Transverse colon (tissue), 4 donors: ENCODE measurements at regions not wholly inside any gene's neighbourhood (a gene's known extent, or its start where the extent isn't known, plus 50 kb on each side); places are given as distances from the start of the nearest gene placed in this dataset.

Source experiments
- CTCF ChIP-seq, 5 experiments: fragments of 200-600 bp in 3 of 5; fragments of 450-650 bp in 2 of 5; sonication (generic) in 3 of 5; IDR thresholded peaks; 1 replicate in 2 of 5; 2 replicates in 3 of 5; pipeline ENCODE4 v1.5.1; 2016 to 2017; ENCODE audit warnings: antibody characterized with exemption in 5 of 5, inconsistent platforms in 3 of 5, mild to moderate bottlenecking in 2 of 5, moderate library complexity in 1 of 5
- EP300 ChIP-seq: sonication (generic); formaldehyde crosslinking; IDR thresholded peaks from one replicate; pipeline ENCODE4 v1.6.1; 2017; ENCODE audit warnings: antibody characterized with exemption, low read depth
- POLR2A ChIP-seq: fragments of 450-650 bp; IDR thresholded peaks from one replicate; pipeline ENCODE4 v1.6.1; 2016; ENCODE audit warnings: antibody characterized with exemption, mild to moderate bottlenecking, moderate library complexity
- POLR2AphosphoS5 ChIP-seq, 3 donors: sonication (generic); formaldehyde crosslinking; IDR thresholded peaks; one replicate each; pipeline ENCODE4 v1.6.1; 2016; ENCODE audit warnings: antibody characterized with exemption in 3 of 3

DNA sequence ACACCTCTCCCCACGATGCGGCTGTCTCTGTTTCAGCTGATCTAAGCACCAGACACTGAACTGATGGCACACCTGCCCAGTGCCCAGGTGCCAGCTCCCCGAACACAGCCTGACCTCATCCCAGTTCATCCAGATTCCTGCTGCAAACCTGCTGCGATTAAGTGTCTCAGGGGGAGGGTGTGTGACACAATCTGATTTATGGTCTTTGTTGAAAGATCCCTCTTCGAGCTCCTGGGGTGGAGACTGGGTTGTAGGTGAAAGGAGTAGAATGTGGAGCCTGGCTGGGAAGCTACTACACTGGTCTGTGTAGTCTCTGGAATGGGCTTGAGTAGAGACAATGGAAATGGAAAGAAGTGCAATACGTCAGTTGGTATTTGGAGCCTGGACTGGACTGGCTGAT is 390.3 kb downstream of the SHANK2 start:
- no peak for TF ChIP-seq POLR2A
- TF ChIP-seq POLR2AphosphoS5 (IDR thresholded peaks at IDR 0.05) = no peak
- TF ChIP-seq CTCF (IDR thresholded peaks at IDR 0.05) = no peak
- no peak for TF ChIP-seq EP300
